SJSA1 (cell line): ENCODE measurements at regions not wholly inside any gene's neighbourhood (a gene's known extent, or its start where the extent isn't known, plus 50 kb on each side); places are given as distances from the start of the nearest gene placed in this dataset.

ENCODE experiments used
- DNase-seq, 2 experiments: peaks; one replicate each; pipeline ENCODE4 v3.0.0-alpha.2; 2015 to 2020; ENCODE audit warnings: low spot score in 2 of 2, low read depth in 1 of 2
- H3K27ac ChIP-seq: fragments of 250-450 bp; sonication (Bioruptor Pico); 2 replicates; pipeline ENCODE4 v1.5.1; 2020; ENCODE audit warnings: mild to moderate bottlenecking, moderate library complexity
- H3K27me3 ChIP-seq: fragments of 250-450 bp; sonication (Bioruptor Pico); replicated peaks from 2 replicates; pipeline ENCODE4 v1.5.1; 2020; ENCODE audit warnings: mild to moderate bottlenecking, moderate library complexity
- H3K36me3 ChIP-seq: fragments of 250-450 bp; sonication (Bioruptor Pico); 2 replicates; pipeline ENCODE4 v1.5.1; 2020; ENCODE audit warnings: mild to moderate bottlenecking
- H3K4me1 ChIP-seq: fragments of 250-450 bp; sonication (Bioruptor Pico); replicated peaks from 2 replicates; pipeline ENCODE4 v1.6.1; 2021; ENCODE audit warnings: mild to moderate bottlenecking
- H3K4me3 ChIP-seq: fragments of 250-450 bp; sonication (Bioruptor Pico); 2 replicates; pipeline ENCODE4 v1.5.1; 2020; ENCODE audit warnings: mild to moderate bottlenecking
- H3K9me3 ChIP-seq: fragments of 250-450 bp; sonication (Bioruptor Pico); replicated peaks from 2 replicates; pipeline ENCODE4 v1.5.1; 2020; ENCODE audit warnings: mild to moderate bottlenecking

GRCh38 chr7:85669225-85669624 is 482.4 kb upstream of the SEMA3D start:
- no peak overlapping the region for H3K27ac ChIP-seq
- H3K4me1 ChIP-seq = no peaks in the 10 kb centered on the region
- H3K27me3 ChIP-seq = no peaks in the 10 kb centered on the region

GRCh38 chr7:85664341-85664740 is 477.5 kb upstream of the SEMA3D start:
- H3K9me3 ChIP-seq = no peaks in the 10 kb centered on the region
- no peaks in the 10 kb centered on the region for H3K4me1 ChIP-seq
- H3K36me3 ChIP-seq = no peaks in the 10 kb centered on the region
- H3K4me3 ChIP-seq = no peak overlapping the region
- H3K27me3 ChIP-seq = no peaks in the 10 kb centered on the region
- DNase-seq = no peak
- no peak overlapping the region for H3K27ac ChIP-seq

More at GRCh38 chr7:85669225-85669624, 482.4 kb upstream of the SEMA3D start:
- no peak overlapping the region for H3K4me3 ChIP-seq
- H3K9me3 ChIP-seq = no peaks in the 10 kb centered on the region
- no peak for DNase-seq
- H3K36me3 ChIP-seq = no peaks in the 10 kb centered on the region

- Histone ChIP-seq H3K36me3 (no peaks in the 10 kb centered on the region), H3K4me3 (no peak overlapping the region), H3K4me1 (no peaks in the 10 kb centered on the region), H3K27me3 (no peaks in the 10 kb centered on the region), H3K27ac (no peak overlapping the region), H3K9me3 (no peaks in the 10 kb centered on the region)
- DNase-seq = no peak
Observed at GRCh38 chr7:85659364-85659763, 472.5 kb upstream of the SEMA3D start.

- no peaks in the 10 kb centered on the region for H3K36me3 ChIP-seq
- H3K9me3 ChIP-seq = no peaks in the 10 kb centered on the region
- H3K4me3 ChIP-seq = no peak overlapping the region
- no peak for DNase-seq
- H3K4me1 ChIP-seq = no peaks in the 10 kb centered on the region
- H3K27ac ChIP-seq = no peak overlapping the region
- H3K27me3 ChIP-seq = no peaks in the 10 kb centered on the region
Observed at GRCh38 chr7:85655252-85655651, 468.4 kb upstream of the SEMA3D start.

GRCh38 chr7:85644272-85644671 is 457.4 kb upstream of the SEMA3D start:
- H3K9me3 ChIP-seq = no peaks in the 10 kb centered on the region
- no peak overlapping the region for H3K27ac ChIP-seq
- DNase-seq = no peak
- no peaks in the 10 kb centered on the region for H3K27me3 ChIP-seq
- H3K4me3 ChIP-seq = no peak overlapping the region
- no peaks in the 10 kb centered on the region for H3K36me3 ChIP-seq
- H3K4me1 ChIP-seq = no peaks in the 10 kb centered on the region

- H3K27ac ChIP-seq = no peak overlapping the region
- no peaks in the 10 kb centered on the region for H3K36me3 ChIP-seq
- H3K4me3 ChIP-seq = no peak overlapping the region
- H3K4me1 ChIP-seq = no peaks in the 10 kb centered on the region
- no peak for DNase-seq
- H3K27me3 ChIP-seq = no peaks in the 10 kb centered on the region
- no peaks in the 10 kb centered on the region for H3K9me3 ChIP-seq
Observed at GRCh38 chr7:85641331-85641730, 454.5 kb upstream of the SEMA3D start.

- no peak overlapping the region for H3K27ac ChIP-seq
- H3K9me3 ChIP-seq = no peaks in the 10 kb centered on the region
- H3K27me3 ChIP-seq = no peaks in the 10 kb centered on the region
- no peak overlapping the region for H3K4me3 ChIP-seq
- H3K4me1 ChIP-seq = no peaks in the 10 kb centered on the region
- no peak for DNase-seq
- no peaks in the 10 kb centered on the region for H3K36me3 ChIP-seq
Observed at GRCh38 chr7:85638394-85638793, 451.5 kb upstream of the SEMA3D start.

GRCh38 chr7:85634951-85635350 is 448.1 kb upstream of the SEMA3D start:
- Histone ChIP-seq H3K27ac (no peak overlapping the region), H3K9me3 (no peaks in the 10 kb centered on the region), H3K36me3 (no peaks in the 10 kb centered on the region), H3K4me3 (no peak overlapping the region), H3K4me1 (no peaks in the 10 kb centered on the region), H3K27me3 (no peaks in the 10 kb centered on the region)
- no peak for DNase-seq

GRCh38 chr7:85630904-85631600 is 444.2 kb upstream of the SEMA3D start:
- Histone ChIP-seq H3K27me3 (no peaks in the 10 kb centered on the region), H3K4me1 (no peaks in the 10 kb centered on the region), H3K4me3 (no peak overlapping the region), H3K36me3 (no peaks in the 10 kb centered on the region), H3K9me3 (no peaks in the 10 kb centered on the region), H3K27ac (no peak overlapping the region)
- no peak for DNase-seq

GRCh38 chr7:85627791-85628586 is 441.1 kb upstream of the SEMA3D start:
- H3K27me3 ChIP-seq = no peaks in the 10 kb centered on the region
- no peaks in the 10 kb centered on the region for H3K36me3 ChIP-seq
- no peaks in the 10 kb centered on the region for H3K9me3 ChIP-seq
- H3K4me3 ChIP-seq = no peak overlapping the region
- no peaks in the 10 kb centered on the region for H3K4me1 ChIP-seq
- no peak overlapping the region for H3K27ac ChIP-seq
- no peak for DNase-seq

GRCh38 chr7:85622059-85622458 is 435.2 kb upstream of the SEMA3D start:
- Histone ChIP-seq H3K27ac (no peak overlapping the region), H3K9me3 (no peaks in the 10 kb centered on the region), H3K36me3 (no peaks in the 10 kb centered on the region), H3K4me1 (no peaks in the 10 kb centered on the region), H3K27me3 (no peaks in the 10 kb centered on the region), H3K4me3 (no peak overlapping the region)
- no peak for DNase-seq

- Histone ChIP-seq H3K36me3 (no peaks in the 10 kb centered on the region), H3K27me3 (no peaks in the 10 kb centered on the region), H3K4me1 (no peaks in the 10 kb centered on the region), H3K9me3 (no peaks in the 10 kb centered on the region), H3K27ac (no peak overlapping the region), H3K4me3 (no peak overlapping the region)
- no peak for DNase-seq
Observed at GRCh38 chr7:85620936-85621685, 434.3 kb upstream of the SEMA3D start.

GRCh38 chr7:85619236-85619635 is 432.4 kb upstream of the SEMA3D start:
- H3K4me1 ChIP-seq = no peaks in the 10 kb centered on the region
- DNase-seq = no peak
- H3K36me3 ChIP-seq = no peaks in the 10 kb centered on the region
- H3K4me3 ChIP-seq = no peak overlapping the region
- no peaks in the 10 kb centered on the region; the same call in 1 of the 2 replicates for H3K27me3 ChIP-seq
- H3K27ac ChIP-seq = no peak overlapping the region
- no peaks in the 10 kb centered on the region for H3K9me3 ChIP-seq

GRCh38 chr7:85614684-85615083 is 427.8 kb upstream of the SEMA3D start:
- no peak overlapping the region for H3K27ac ChIP-seq
- H3K4me3 ChIP-seq = no peak overlapping the region
- DNase-seq = no peak
- H3K9me3 ChIP-seq = no peaks in the 10 kb centered on the region
- no peaks in the 10 kb centered on the region; the same call in 1 of the 2 replicates for H3K27me3 ChIP-seq
- no peaks in the 10 kb centered on the region for H3K36me3 ChIP-seq
- H3K4me1 ChIP-seq = no peaks in the 10 kb centered on the region
